ENCODE measurements at regions not wholly inside any gene's neighbourhood (a gene's known extent, or its start where the extent isn't known, plus 50 kb on each side); places are given as distances from the start of the nearest gene placed in this dataset.
"Not testable (repeated sequence)": the region's sequence is repeated elsewhere in the genome, so short reads cannot be mapped to it uniquely, and the experiment has no call there.

GRCh38 chrX:3184176-3184930 is 143.1 kb downstream of the ARSF start:
- no peak overlapping the region for H3K4me3 ChIP-seq (ENCODE audit: low read length)

GRCh38 chrX:3181846-3182245 is 140.6 kb downstream of the ARSF start:
- Histone ChIP-seq H3K4me1 (ENCODE audit: insufficient read depth, low read length) (peaks cover 9% of the 10 kb centered on the region), H3K4me3 (ENCODE audit: low read length) (no peak overlapping the region), H3K9me3 (ENCODE audit: insufficient read depth, low read depth, low read length) (no peaks in the 10 kb centered on the region), H3K9ac (ENCODE audit: low read depth, low read length) (no peak overlapping the region), H3K36me3 (ENCODE audit: insufficient read depth, low read length) (no peaks in the 10 kb centered on the region), H3K27me3 (ENCODE audit: insufficient read depth, low read length) (no peaks in the 10 kb centered on the region), H3K27ac (ENCODE audit: low read depth, low read length) (no peak overlapping the region)
- no CpG with 5 or more reads among the region's 1 CpG for WGBS

More at GRCh38 chrX:3184176-3184930, 143.1 kb downstream of the ARSF start:
- H3K4me1 ChIP-seq (ENCODE audit: insufficient read depth, low read length) = no peaks in the 10 kb centered on the region
- H3K27ac ChIP-seq (ENCODE audit: low read depth, low read length) = no peak overlapping the region
- H3K9me3 ChIP-seq (ENCODE audit: insufficient read depth, low read depth, low read length) = no peaks in the 10 kb centered on the region
- no peaks in the 10 kb centered on the region for H3K27me3 ChIP-seq (ENCODE audit: insufficient read depth, low read length)
- 90% methylated on average over 5 of the region's 5 CpGs for WGBS
- no peak overlapping the region for H3K9ac ChIP-seq (ENCODE audit: low read depth, low read length)
- no peaks in the 10 kb centered on the region for H3K36me3 ChIP-seq (ENCODE audit: insufficient read depth, low read length)

- Histone ChIP-seq H3K27ac (ENCODE audit: low read depth, low read length) (no peak overlapping the region), H3K9me3 (ENCODE audit: insufficient read depth, low read depth, low read length) (no peaks in the 10 kb centered on the region), H3K27me3 (ENCODE audit: insufficient read depth, low read length) (no peaks in the 10 kb centered on the region), H3K9ac (ENCODE audit: low read depth, low read length) (no peak overlapping the region), H3K4me3 (ENCODE audit: low read length) (no peak overlapping the region), H3K36me3 (ENCODE audit: insufficient read depth, low read length) (no peaks in the 10 kb centered on the region), H3K4me1 (ENCODE audit: insufficient read depth, low read length) (peaks cover 18% of the 10 kb centered on the region)
- WGBS = 91% methylated on average over 2 of the region's 2 CpGs
Measured at GRCh38 chrX:3178329-3178728, 137.1 kb downstream of the ARSF start.

- no CpG with 5 or more reads among the region's 4 CpGs for WGBS
- Histone ChIP-seq H3K27ac (ENCODE audit: low read depth, low read length) (no peak overlapping the region), H3K9ac (ENCODE audit: low read depth, low read length) (no peak overlapping the region), H3K27me3 (ENCODE audit: insufficient read depth, low read length) (no peaks in the 10 kb centered on the region), H3K9me3 (ENCODE audit: insufficient read depth, low read depth, low read length) (no peaks in the 10 kb centered on the region), H3K4me1 (ENCODE audit: insufficient read depth, low read length) (peaks cover 18% of the 10 kb centered on the region), H3K4me3 (ENCODE audit: low read length) (no peak overlapping the region), H3K36me3 (ENCODE audit: insufficient read depth, low read length) (no peaks in the 10 kb centered on the region)
Measured at GRCh38 chrX:3177851-3178250, 136.6 kb downstream of the ARSF start.

GRCh38 chrX:3176439-3176820 is 135.2 kb downstream of the ARSF start:
- no peak overlapping the region for H3K4me3 ChIP-seq (ENCODE audit: low read length)
- H3K27ac ChIP-seq (ENCODE audit: low read depth, low read length) = no peak overlapping the region; the same call in 1 of the 2 replicates
- no peaks in the 10 kb centered on the region for H3K27me3 ChIP-seq (ENCODE audit: insufficient read depth, low read length)
- H3K36me3 ChIP-seq (ENCODE audit: insufficient read depth, low read length) = no peaks in the 10 kb centered on the region
- H3K9me3 ChIP-seq (ENCODE audit: insufficient read depth, low read depth, low read length) = no peaks in the 10 kb centered on the region
- 83% methylated on average over 5 of the region's 5 CpGs for WGBS
- H3K4me1 ChIP-seq (ENCODE audit: insufficient read depth, low read length) = peaks cover 18% of the 10 kb centered on the region
- no peak overlapping the region for H3K9ac ChIP-seq (ENCODE audit: low read depth, low read length)

GRCh38 chrX:3175659-3176438 is 134.6 kb downstream of the ARSF start:
- H3K27me3 ChIP-seq (ENCODE audit: insufficient read depth, low read length) = no peaks in the 10 kb centered on the region
- H3K4me3 ChIP-seq (ENCODE audit: low read length) = no peak overlapping the region
- peaks cover 18% of the 10 kb centered on the region for H3K4me1 ChIP-seq (ENCODE audit: insufficient read depth, low read length)
- H3K36me3 ChIP-seq (ENCODE audit: insufficient read depth, low read length) = no peaks in the 10 kb centered on the region
- 75% methylated on average over 3 of the region's 7 CpGs for WGBS
- H3K9me3 ChIP-seq (ENCODE audit: insufficient read depth, low read depth, low read length) = no peaks in the 10 kb centered on the region
- no peak overlapping the region for H3K27ac ChIP-seq (ENCODE audit: low read depth, low read length)
- H3K9ac ChIP-seq (ENCODE audit: low read depth, low read length) = no peak overlapping the region

- H3K27me3 ChIP-seq (ENCODE audit: insufficient read depth, low read length); H3K9ac ChIP-seq (ENCODE audit: low read depth, low read length); H3K27ac ChIP-seq (ENCODE audit: low read depth, low read length); H3K36me3 ChIP-seq (ENCODE audit: insufficient read depth, low read length); H3K4me3 ChIP-seq (ENCODE audit: low read length); H3K9me3 ChIP-seq (ENCODE audit: insufficient read depth, low read depth, low read length): not testable (repeated sequence)
- H3K4me1 ChIP-seq (ENCODE audit: insufficient read depth, low read length) = peaks cover 11% of the 10 kb centered on the region
- WGBS = 88% methylated on average over 2 of the region's 3 CpGs
Measured at GRCh38 chrX:3172156-3172555, 130.9 kb downstream of the ARSF start.

GRCh38 chrX:3169421-3169820 is 128.2 kb downstream of the ARSF start:
- H3K9me3 ChIP-seq (ENCODE audit: insufficient read depth, low read depth, low read length) = no peaks in the 10 kb centered on the region
- peaks cover 3% of the 10 kb centered on the region; the same call in 1 of the 2 replicates for H3K4me1 ChIP-seq (ENCODE audit: insufficient read depth, low read length)
- H3K27me3 ChIP-seq (ENCODE audit: insufficient read depth, low read length) = no peaks in the 10 kb centered on the region
- no peak overlapping the region for H3K27ac ChIP-seq (ENCODE audit: low read depth, low read length)
- 94% methylated on average over 4 of the region's 4 CpGs for WGBS
- no peaks in the 10 kb centered on the region for H3K36me3 ChIP-seq (ENCODE audit: insufficient read depth, low read length)
- H3K4me3 ChIP-seq (ENCODE audit: low read length) = no peak overlapping the region
- H3K9ac ChIP-seq (ENCODE audit: low read depth, low read length) = no peak overlapping the region

- WGBS = 100% methylated on average over 4 of the region's 4 CpGs
- H3K27ac ChIP-seq (ENCODE audit: low read depth, low read length) = no peak overlapping the region
- no peaks in the 10 kb centered on the region for H3K36me3 ChIP-seq (ENCODE audit: insufficient read depth, low read length)
- H3K4me3 ChIP-seq (ENCODE audit: low read length) = no peak overlapping the region
- H3K27me3 ChIP-seq (ENCODE audit: insufficient read depth, low read length) = no peaks in the 10 kb centered on the region
- H3K9me3 ChIP-seq (ENCODE audit: insufficient read depth, low read depth, low read length) = no peaks in the 10 kb centered on the region
- H3K4me1 ChIP-seq (ENCODE audit: insufficient read depth, low read length) = peaks cover 3% of the 10 kb centered on the region; the same call in 1 of the 2 replicates
- H3K9ac ChIP-seq (ENCODE audit: low read depth, low read length) = no peak overlapping the region
Measured at GRCh38 chrX:3167771-3168170, 126.5 kb downstream of the ARSF start.

GRCh38 chrX:3166670-3167455 is 125.6 kb downstream of the ARSF start:
- 72% methylated on average over 9 of the region's 11 CpGs for WGBS
- no peak overlapping the region for H3K9ac ChIP-seq (ENCODE audit: low read depth, low read length)
- H3K4me3 ChIP-seq (ENCODE audit: low read length) = no peak overlapping the region
- H3K36me3 ChIP-seq (ENCODE audit: insufficient read depth, low read length) = no peaks in the 10 kb centered on the region
- no peaks in the 10 kb centered on the region for H3K9me3 ChIP-seq (ENCODE audit: insufficient read depth, low read depth, low read length)
- H3K4me1 ChIP-seq (ENCODE audit: insufficient read depth, low read length) = peaks cover 3% of the 10 kb centered on the region; the same call in 1 of the 2 replicates
- H3K27ac ChIP-seq (ENCODE audit: low read depth, low read length) = peak overlapping the region; percentile 8; the same call in 1 of the 2 replicates
- no peaks in the 10 kb centered on the region for H3K27me3 ChIP-seq (ENCODE audit: insufficient read depth, low read length)

- no peak overlapping the region for H3K27ac ChIP-seq (ENCODE audit: low read depth, low read length)
- H3K4me3 ChIP-seq (ENCODE audit: low read length) = no peak overlapping the region
- no peak overlapping the region for H3K9ac ChIP-seq (ENCODE audit: low read depth, low read length)
- H3K4me1 ChIP-seq (ENCODE audit: insufficient read depth, low read length) = peaks cover 7% of the 10 kb centered on the region; the same call in 1 of the 2 replicates
- WGBS = 95% methylated on average over 5 of the region's 5 CpGs
- H3K27me3 ChIP-seq (ENCODE audit: insufficient read depth, low read length) = no peaks in the 10 kb centered on the region
- no peaks in the 10 kb centered on the region for H3K36me3 ChIP-seq (ENCODE audit: insufficient read depth, low read length)
- H3K9me3 ChIP-seq (ENCODE audit: insufficient read depth, low read depth, low read length) = no peaks in the 10 kb centered on the region
Measured at GRCh38 chrX:3165808-3166207, 124.5 kb downstream of the ARSF start.
